Panc1 (cell line): ENCODE measurements at regions not wholly inside any gene's neighbourhood (a gene's known extent, or its start where the extent isn't known, plus 50 kb on each side); places are given as distances from the start of the nearest gene placed in this dataset.

ENCODE experiments used
- CTCF ChIP-seq: fragments of 450-650 bp; IDR thresholded peaks from 2 replicates; pipeline ENCODE4 v1.5.1; 2017; ENCODE audit warnings: mild to moderate bottlenecking
- POLR2AphosphoS5 ChIP-seq: IDR thresholded peaks from 2 replicates; pipeline ENCODE4 v1.6.1; 2012; ENCODE audit warnings: mild to moderate bottlenecking, low read depth, low read length, moderate library complexity

DNA sequence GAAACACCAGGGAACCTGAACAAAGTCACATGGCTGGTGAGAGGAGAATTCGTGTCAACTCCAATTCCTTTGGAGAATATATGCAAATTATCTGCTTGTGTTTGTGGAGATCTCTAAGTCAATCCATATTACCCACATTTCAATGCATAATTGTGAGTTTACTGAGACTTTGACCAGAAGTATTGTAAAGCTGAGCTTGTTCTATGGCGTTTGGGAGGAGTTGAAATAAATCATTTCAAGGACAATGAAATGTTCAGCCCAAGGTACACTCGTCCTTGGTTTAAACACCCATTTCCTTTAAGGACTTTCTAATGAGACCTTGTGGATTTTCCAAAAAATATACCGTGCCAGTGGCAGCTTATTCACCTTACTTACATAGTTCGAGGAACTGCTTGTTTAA lies 186.6 kb upstream of the HDAC9 start:
- TF ChIP-seq CTCF (no peak), POLR2AphosphoS5 (no peak)
